Occipital lobe (tissue), 1 donor: ENCODE measurements at regions not wholly inside any gene's neighbourhood (a gene's known extent, or its start where the extent isn't known, plus 50 kb on each side); places are given as distances from the start of the nearest gene placed in this dataset.

ENCODE experiments used
- DNase-seq: peaks from one replicate; lab custom pipeline; 2025; lab: John Stamatoyannopoulos, UW

- DNase-seq = no peak
Measured at GRCh38 chr15:66832664-66833063, 130.6 kb downstream of the SMAD6 start.

GRCh38 chr15:66833371-66833770 lies 131.3 kb downstream of the SMAD6 start:
- DNase-seq = no peak

- no peak for DNase-seq
Measured at GRCh38 chr15:66833803-66834202, 131.8 kb downstream of the SMAD6 start.

- no peak for DNase-seq
Measured at GRCh38 chr15:66834881-66835878, 133.1 kb downstream of the SMAD6 start.

GRCh38 chr15:66836231-66837030 lies 134.4 kb downstream of the SMAD6 start:
- DNase-seq = no peak

- no peak for DNase-seq
Measured at GRCh38 chr15:66838202-66838601, 136.2 kb downstream of the SMAD6 start.

- DNase-seq = no peak
Measured at GRCh38 chr15:66838671-66839239, 136.7 kb downstream of the SMAD6 start.

GRCh38 chr15:66839506-66840112 lies 137.6 kb downstream of the SMAD6 start:
- DNase-seq = no peak

- no peak for DNase-seq
Measured at GRCh38 chr15:66840615-66841390, 138.8 kb downstream of the SMAD6 start.

GRCh38 chr15:66841953-66842681 lies 140.1 kb downstream of the SMAD6 start:
- DNase-seq = peak; percentile 27

GRCh38 chr15:66842710-66843441 lies 140.8 kb downstream of the SMAD6 start:
- DNase-seq = peak; percentile 6

GRCh38 chr15:66843581-66843980 lies 141.5 kb downstream of the SMAD6 start:
- DNase-seq = no peak

- no peak for DNase-seq
Measured at GRCh38 chr15:66844041-66844746, 142.2 kb downstream of the SMAD6 start.

GRCh38 chr15:66844747-66845145 lies 142.7 kb downstream of the SMAD6 start:
- DNase-seq = no peak

GRCh38 chr15:66845266-66845785 lies 143.3 kb downstream of the SMAD6 start:
- no peak for DNase-seq

GRCh38 chr15:66846031-66846430 lies 144.0 kb downstream of the SMAD6 start:
- DNase-seq = no peak

GRCh38 chr15:66846811-66847210 lies 144.8 kb downstream of the SMAD6 start:
- no peak for DNase-seq

- no peak for DNase-seq
Measured at GRCh38 chr15:66847565-66847991, 145.5 kb downstream of the SMAD6 start.
